HG03378 (cell line): ENCODE measurements at regions not wholly inside any gene's neighbourhood (a gene's known extent, or its start where the extent isn't known, plus 50 kb on each side); places are given as distances from the start of the nearest gene placed in this dataset.

Experiments used
- ATAC-seq: cut with Tn5 transposase; IDR thresholded peaks from one replicate; pipeline ENCODE4 v1.9.1; 2021; ENCODE audit warnings: mild to moderate bottlenecking, moderate library complexity; ENCODE audit not compliant: unreplicated experiment

DNA sequence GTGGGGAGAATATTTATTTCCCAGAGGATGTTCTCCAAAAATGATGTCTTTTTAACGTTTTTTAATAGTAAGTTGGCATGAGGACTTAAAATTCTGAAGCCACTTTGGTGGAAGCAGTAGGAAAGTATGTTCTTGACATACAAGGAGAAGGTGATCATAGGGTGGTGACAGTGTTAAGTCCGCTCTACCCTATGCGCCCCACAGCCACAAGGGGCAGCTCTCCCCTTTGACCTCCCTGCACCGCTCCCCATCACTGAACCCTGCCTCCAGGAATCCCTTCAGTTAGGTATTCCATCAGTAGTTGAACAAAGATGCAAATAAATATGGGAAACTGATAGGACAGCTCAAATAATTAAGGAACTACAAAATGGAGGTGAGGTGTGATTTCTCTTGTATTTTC lies 111.4 kb downstream of the PLEKHG1 start:
- ATAC-seq, result no peak

DNA sequence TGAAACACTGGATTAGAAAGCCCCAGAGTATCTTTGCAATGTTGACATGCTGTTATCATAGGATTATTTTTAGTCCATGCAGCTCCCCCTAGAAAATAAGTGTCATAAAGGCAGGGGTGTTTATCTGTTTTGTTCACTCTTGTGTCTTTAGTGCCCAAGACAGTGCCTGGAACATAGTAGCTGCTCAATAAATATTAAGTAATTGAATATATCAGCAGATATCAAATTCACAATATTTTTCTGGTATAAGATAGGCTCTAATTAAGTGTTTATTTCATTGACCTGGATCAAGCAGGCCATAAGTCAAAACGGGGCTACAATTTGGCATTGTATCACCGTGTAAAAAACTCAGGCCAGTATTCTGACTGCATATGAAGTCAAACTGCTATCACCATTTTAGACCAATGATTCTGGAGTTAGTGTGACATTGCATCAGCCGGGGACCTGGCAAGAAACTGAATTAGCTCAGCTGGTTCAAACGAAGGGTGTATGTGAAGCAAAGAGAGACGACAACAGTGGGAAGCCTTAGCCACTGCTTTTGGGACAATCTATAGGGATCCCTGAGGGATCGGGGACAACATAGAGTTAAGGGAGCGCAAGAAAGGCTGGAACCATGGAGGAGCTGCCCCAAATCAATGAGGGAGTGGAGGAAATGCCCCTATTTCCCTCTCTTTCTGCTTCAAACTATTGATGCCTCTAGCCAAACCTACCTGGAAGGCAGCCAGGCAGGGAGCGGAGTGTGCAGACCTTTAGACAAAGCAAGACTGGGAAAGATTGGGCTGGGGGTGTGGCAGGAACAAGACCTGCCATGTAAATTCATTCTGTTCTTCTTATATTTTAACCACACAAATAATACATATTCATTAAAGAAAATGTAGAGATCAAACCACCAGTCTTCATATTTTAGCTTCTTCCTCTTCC lies 112.2 kb downstream of the PLEKHG1 start:
- no peak for ATAC-seq

DNA sequence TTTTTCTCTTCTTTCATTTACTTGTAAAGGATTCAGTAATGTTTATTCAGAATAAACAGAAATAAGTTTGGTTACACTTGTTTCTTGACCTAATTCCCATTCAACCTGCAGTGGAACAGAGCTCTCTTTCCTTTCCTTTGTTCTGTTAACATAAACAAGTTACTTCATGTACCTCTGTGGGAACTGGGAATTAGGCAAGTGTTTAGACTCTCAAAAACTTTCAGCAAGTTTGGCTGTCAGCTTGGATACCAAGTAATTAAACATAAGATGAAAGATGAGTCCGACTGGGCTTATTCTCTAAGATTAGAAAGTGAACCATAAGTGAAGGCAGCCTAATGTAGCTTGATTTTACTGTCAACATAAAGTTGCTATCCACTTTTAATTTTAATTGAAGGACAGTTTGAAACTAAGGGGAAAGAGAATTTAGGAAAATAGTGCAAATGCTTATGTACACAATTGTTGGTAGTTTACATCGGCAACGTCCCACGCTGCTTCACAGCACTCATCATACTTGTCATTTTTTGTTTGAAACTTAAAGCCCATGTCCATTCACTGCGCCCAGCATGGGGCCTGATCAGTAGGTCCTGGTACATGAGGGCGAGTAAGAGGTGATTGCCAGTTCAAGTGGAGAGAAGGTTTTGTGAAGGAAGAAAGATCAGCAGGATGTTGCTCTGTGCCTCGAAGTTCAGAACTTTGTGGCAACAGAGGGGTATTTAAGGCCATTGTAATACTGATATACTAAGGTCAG lies 113.0 kb downstream of the PLEKHG1 start:
- ATAC-seq, result no peak

DNA sequence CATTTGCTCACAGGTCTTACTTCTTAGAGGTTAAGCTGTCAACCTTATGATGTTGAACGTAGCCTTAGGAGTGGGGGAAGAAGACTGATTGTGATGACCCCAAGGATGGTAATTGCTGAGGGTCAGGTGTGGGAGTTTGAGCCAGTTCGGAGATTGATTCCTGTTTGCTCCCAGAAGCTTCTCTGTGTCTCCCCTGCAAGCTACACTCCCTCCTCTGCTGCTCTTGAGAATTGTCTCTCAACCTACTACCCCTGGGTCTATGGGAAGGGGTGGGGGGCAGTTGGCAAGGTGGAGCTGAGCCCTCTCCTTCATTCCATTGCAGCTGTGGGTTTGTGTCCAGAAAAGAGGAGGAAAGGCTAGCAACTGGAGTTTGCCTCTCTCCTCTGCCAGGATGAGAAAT lies 113.8 kb downstream of the PLEKHG1 start:
- ATAC-seq, result no peak

DNA sequence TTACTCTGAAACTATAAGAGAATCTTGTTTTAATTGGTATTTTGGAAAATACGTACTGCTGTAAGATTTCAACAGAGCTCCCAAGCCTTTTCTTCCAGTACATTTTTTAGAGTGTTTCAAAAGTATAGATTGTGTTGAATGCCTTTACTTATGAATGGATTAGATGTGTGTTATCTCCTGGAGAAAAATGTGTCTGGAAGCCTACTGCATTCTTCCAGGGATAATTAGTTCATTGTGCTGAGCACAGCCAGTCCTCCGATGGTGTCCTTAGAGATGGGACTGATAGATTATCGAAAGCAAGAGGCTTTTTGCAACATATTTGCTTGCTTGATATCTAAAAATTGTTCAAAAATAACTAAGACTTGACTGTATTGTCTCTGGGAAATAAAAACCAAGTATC lies 114.2 kb downstream of the PLEKHG1 start:
- no peak for ATAC-seq

DNA sequence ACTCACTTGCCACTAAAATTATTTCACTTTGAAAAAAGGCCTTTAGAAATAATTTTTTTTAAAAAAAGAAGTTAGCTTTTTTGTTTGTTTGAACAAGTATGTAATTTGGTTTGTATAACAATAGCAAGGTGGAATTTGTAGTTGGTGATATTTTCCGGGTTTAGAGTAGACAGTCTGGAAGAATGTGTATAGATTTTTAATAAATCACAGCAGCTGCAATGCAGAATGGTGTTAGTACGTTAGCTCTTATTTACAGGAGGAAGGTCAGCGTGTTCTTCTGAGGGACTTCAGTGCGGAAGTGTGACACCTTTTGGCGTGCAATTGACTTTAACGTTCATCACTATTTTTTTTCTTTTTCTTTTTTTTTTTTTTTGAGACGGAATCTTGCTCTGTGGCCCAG lies 115.4 kb downstream of the PLEKHG1 start:
- no peak for ATAC-seq

DNA sequence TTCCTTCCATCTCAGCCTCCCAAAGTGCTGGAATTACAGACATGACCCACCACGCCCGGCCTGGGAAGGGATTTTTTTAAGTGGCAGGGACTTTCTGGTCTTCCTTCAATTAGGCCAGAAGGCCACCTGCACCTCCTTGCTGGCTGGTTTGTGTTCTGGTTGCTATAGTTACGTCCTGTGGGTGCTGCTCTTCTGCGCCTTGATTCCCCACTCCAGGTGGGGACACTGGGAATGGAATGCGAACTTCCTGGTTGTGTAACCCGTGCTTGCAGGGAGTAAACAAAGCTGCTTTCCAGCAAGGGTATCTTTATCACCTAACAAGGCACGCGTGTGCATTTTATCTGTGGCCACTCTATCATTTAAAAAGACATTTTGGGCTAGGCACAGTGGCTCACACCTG lies 117.7 kb downstream of the PLEKHG1 start:
- no peak for ATAC-seq

DNA sequence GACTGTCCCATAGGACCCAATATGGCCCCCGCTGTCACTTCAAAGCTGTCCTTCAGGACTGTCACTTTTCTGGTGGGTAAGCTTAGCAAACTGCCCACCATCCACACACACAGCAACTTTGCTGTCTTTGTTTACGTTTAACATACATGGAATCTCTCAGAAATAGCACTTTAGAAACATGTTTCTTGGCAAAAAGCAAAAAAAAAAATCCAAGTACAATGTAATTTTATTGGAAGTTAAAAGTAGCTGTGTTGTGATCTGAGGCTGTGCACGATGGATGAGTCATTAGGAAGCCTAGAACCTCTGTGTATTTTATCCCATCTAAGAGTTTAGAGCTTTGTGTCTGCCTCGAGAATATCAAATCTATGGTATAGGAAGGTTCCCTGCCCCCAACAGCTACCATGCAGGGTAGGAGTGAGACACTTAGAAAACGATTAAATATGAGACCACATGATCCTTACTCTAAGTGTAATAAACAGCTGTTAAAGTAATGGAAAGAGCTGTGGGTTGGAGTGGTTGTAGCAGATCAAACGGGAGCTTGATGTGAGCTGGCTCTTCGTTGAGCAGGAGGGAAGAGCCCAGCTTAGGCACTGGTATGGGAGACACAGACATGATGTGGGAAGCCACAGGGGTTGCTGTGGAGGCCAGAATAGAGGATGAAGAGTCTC lies 119.5 kb downstream of the PLEKHG1 start:
- ATAC-seq, result no peak

DNA sequence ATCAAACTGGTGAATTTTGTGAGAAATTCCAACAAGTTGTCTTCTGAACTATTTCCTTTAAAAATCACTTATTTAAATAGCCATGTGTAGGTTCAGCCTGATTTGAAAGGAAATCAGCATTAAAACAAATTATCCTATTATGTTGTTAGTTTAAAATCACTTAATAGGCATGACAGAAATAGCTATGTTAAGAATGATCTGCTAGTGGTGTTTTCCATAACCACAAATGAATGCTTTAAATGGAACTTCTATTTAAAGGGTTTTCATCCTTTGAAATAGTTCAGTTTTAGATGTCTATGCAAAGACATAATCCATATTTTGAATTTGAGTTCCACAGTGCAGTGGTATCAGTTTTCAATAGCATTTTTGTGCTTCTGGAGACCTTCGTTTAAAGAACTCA lies 120.1 kb downstream of the PLEKHG1 start:
- ATAC-seq, result no peak

DNA sequence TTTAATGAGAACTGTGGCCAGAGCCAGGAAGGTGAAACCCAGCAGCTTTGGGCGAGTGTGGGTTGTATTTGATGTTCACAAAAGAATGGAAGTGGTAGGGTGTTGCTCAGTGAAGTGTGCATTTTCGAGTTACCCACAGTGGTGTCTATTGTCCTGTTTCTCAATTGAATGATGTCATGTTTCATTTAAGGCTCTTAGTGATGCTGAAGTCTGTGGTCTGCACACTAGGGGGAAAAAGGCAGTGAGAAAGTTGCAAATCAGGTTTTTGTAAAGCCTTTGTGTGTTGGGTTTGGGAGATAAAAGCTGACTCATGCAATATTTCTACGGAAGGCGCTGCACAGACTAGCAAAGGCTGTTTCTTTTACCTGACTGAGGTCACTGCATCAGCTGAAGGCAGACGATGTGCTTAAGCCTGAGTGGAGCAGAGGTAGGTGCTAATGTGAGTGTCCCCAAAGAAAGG lies 121.1 kb downstream of the PLEKHG1 start:
- ATAC-seq, result peak; percentile 98

DNA sequence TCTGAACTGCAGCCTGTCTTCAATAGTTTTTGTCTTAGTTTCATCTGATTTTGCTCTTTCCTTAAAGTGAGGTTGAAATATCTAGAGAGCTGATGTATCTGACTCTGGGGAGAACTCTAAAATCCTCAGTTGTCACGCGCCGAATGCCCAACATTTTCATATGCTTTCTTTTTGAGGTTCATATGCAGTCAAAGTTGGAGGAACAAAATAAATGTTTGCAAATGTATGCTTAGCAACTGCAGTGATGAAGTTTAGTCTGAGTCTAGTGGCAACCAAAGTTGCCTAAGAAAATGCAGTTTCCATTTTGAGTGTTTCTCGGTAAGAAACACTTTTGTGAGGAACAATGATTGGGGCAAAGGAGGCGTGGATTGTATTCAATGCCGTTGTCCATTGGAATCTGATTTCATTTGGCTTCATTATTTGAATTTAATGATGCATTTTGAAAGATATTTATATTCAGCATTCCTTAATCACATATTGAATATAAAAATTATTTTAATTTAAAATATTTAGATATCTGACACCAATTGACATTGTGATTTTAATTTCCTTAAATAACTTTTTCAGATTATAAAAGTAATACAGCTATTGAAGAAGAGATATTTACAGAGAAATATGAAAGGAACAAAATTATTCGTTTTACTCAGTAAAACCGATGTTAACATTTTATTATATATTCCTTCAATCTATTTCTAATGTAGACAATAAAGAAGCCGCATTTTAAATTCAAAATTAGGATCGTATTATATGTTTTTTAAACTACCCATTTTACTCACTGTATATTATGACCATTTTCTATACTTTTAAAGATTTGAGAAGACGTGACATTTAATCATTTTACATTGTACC lies 122.0 kb downstream of the PLEKHG1 start:
- no peak for ATAC-seq

DNA sequence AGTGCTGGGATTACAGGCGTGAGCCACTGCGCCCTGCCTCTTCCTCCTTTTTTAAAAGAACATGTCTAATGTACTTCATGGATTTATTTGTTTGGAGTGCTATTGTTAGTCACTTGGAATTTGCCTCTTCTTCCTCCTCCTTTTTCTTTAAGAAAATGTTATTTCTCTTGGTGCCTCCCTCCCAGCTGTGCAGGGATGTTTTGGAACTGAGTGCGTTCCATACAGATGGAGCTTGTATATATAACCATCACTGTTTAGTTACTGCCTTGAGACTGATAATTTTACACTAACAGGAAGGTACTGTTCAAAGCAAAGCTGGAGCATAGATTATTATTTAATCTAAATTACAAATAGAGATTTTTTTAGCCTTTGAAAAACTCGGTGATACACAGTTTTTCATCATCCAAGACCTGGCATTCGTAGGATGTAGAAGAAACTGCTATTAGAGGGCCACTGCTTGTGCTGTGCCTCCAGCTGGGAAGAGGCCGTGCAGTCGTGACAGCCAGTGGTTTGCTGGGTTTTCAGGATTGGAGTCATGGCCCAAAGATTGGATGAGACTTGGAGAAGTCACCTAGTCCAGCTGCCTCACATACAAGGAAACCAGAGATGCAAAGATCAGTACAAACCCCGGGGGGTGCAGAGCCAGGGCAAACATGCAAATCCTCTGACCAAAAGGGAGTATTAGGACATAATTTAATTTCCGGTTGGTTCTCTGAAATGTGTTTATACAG lies 123.1 kb downstream of the PLEKHG1 start:
- no peak for ATAC-seq

DNA sequence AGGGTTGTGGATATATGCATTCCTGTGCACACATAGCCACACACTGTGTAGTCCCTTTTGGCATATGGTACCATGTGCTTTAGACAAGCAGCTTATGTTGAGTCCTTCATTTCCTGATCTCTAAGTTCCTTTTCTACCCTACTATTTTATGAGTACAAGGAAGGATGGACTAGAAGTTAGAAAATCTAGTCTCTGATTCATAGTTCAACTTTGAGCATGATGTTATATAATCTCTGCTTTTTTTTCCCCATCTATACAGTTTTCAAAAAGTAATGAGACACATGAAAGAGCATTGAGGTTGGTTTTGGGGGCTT lies 123.6 kb downstream of the PLEKHG1 start:
- no peak for ATAC-seq

DNA sequence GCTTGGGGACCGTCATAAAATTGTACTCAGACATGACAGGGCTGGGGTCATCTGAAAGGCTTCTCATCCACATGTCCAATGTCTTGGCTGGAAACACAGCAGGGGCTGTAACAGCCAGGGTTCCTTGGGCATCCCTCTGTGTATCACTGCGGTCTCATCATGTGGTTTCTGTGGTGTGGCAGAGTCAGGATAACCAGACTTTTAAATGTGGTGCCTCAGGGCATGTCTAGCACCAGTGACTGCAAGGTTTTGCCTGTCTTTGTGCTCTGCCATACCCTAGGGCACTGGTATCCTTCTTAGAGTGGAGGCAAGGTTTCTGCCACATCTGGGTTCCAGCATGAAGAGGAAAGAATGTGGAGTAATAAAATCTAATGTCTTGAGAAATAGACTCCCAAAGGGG lies 124.2 kb downstream of the PLEKHG1 start:
- ATAC-seq, result no peak

DNA sequence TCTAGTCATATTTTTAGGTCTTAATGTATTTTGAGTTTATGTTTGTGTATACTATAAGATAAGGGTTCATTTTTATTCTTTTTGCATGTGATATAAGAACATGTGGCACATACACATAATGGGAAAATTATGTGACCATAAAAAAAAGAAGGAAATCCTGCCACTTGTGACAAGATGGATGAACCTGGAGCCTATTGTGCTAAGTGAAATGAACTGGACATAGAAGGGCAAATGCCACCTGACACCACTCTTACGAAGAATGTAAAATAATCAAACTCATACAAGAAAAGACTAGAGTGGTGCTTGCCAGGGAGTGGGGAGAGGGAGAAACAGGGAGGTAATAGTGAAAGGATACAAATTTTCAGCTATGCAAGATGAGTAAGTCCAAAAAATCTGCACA lies 126.1 kb downstream of the PLEKHG1 start:
- no peak for ATAC-seq

DNA sequence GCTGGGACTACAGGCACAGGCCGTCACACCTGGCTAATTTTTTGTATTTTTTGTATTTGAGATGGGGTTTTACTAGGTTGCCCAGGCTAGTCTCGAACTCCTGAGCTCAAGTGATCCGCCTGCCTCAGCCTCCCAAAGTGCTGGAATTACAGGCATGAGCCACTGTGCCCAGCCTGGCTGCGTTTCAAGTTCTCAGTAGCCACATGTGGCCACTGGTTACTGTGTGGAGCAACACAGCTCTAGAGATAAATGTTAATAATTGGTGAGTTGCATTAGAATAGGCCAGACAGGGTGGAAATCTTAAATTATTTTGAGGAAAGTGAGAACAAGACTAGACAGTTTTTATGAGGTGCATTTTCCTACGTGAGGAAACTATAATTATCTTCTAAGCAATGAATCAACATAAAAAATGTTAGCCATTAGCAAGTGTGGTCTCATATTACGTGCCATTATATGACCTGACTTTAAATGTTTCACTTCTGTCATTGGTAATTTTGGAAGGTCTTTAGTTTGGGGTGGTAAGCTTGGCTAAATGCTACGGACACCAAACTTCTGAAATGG lies 129.6 kb downstream of the PLEKHG1 start:
- ATAC-seq, result no peak

DNA sequence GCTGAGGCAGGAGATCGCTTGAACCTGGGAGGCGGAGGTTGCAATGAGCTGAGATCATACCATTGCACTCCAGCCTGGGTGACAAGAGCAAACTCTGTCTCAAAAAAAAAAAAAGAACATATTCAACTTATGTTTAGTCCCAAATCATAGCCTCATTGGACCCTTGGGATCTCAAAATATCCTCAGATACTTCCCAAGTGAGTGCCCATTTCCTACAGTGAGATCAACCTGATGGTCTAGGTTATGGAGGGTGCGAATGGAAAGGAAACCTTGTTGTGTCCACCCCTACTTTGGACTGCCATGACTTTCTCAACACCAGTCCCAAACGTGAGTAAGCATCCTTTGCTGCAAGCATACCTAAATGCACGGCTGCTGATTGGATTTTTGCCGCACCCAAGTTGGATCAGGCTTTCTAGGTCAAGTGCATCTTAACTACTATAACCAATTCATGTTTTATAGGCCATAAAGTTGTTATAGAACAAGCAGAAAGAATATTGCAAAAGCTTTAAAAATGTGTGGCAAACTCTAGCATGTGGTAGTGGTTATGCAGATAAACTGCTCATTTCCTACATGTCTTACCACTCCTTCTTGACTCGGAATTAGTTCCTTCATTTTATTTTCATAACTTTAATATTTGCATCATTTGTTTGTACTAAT lies 131.2 kb downstream of the PLEKHG1 start:
- no peak for ATAC-seq

DNA sequence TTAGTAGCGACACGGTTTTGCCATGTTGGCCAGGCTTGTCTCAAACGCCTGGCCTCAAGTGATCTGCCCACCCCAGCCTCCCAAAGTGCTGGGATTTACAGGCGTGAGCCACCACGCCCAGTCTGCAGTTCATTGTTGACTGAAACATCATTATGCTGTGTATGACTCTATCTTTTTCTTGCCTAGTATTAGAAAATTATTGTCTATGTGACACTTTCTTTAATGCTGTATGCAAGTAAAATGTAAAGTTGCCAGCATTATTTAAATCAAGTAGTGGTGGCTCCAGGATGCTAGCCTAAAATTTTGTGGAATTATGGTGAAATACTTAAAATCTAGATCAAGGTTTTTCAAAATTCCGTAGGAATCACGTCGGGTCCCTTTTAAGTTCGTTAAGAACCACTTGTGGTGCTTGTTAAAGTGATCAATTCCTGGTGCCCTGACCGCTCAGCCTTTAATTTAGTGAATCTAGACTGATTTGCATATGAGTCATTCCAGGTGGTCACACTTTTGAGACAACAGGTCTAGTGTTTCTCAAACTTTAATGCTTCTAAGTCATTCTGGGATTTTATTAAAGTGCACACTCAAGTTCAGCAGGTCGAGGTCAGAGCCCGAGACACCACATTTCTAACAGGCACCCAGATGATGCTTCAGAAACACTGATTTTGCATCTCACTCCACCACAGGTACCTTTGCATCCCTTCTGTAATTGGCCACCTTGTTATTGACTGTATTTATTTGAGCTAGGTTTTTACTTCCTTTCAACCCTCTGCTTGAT lies 132.6 kb upstream of the MTHFD1L start:
- ATAC-seq, result no peak

DNA sequence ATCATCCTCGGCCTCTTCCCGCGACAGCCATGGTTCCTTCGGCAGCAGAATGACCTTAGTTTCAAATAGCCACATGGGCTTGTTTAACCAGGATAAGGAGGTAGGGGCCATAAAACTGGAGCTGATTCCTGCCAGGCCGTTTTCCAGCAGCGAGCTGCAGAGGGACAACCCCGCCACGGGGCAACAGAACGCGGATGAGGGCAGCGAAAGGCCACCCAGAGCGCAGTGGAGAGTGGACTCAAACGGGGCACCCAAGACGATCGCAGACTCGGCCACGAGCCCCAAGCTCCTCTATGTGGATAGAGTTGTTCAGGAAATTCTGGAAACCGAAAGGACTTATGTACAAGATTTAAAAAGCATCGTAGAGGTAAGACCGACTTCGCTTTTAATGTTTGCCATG lies 131.8 kb upstream of the MTHFD1L start:
- ATAC-seq, result no peak
